Mucosa of stomach (tissue), 1 donor: ENCODE measurements at regions not wholly inside any gene's neighbourhood (a gene's known extent, or its start where the extent isn't known, plus 50 kb on each side); places are given as distances from the start of the nearest gene placed in this dataset.
"Not testable (repeated sequence)": the region's sequence is repeated elsewhere in the genome, so short reads cannot be mapped to it uniquely, and the experiment has no call there.

ENCODE experiments used
- H3K27me3 ChIP-seq: one replicate; pipeline ENCODE4 v1.7.0; 2013; ENCODE audit warnings: mild to moderate bottlenecking, low read length; ENCODE audit not compliant: control insufficient read depth, insufficient read depth
- H3K36me3 ChIP-seq: one replicate; pipeline ENCODE4 v1.7.0; 2013; ENCODE audit warnings: low read length; ENCODE audit not compliant: control insufficient read depth, insufficient read depth
- H3K4me1 ChIP-seq: one replicate; pipeline ENCODE4 v1.7.0; 2013; ENCODE audit warnings: mild to moderate bottlenecking, low read length; ENCODE audit not compliant: control insufficient read depth, insufficient read depth
- H3K4me3 ChIP-seq: one replicate; pipeline ENCODE4 v1.7.0; 2013; ENCODE audit warnings: low read length
- H3K9ac ChIP-seq: one replicate; pipeline ENCODE4 v1.7.0; 2013; ENCODE audit warnings: mild to moderate bottlenecking, low read length, moderate library complexity
- H3K9me3 ChIP-seq: one replicate; pipeline ENCODE4 v1.7.0; 2013; ENCODE audit warnings: mild to moderate bottlenecking, low read length, moderate library complexity; ENCODE audit not compliant: control insufficient read depth
- donor health status: Pancreatic carcinoma.

GRCh38 chr1:149240530-149240929 lies 137.2 kb upstream of the NBPF9 start:
- H3K27me3 ChIP-seq, H3K4me3 ChIP-seq, H3K36me3 ChIP-seq, H3K9ac ChIP-seq, H3K9me3 ChIP-seq, H3K4me1 ChIP-seq: not testable (repeated sequence)

- H3K27me3 ChIP-seq, H3K4me1 ChIP-seq, H3K36me3 ChIP-seq, H3K9ac ChIP-seq, H3K4me3 ChIP-seq, H3K9me3 ChIP-seq: not testable (repeated sequence)
Observed at GRCh38 chr1:149241272-149241671, 137.9 kb upstream of the NBPF9 start.

- H3K4me1 ChIP-seq, H3K36me3 ChIP-seq, H3K9me3 ChIP-seq, H3K27me3 ChIP-seq, H3K9ac ChIP-seq, H3K4me3 ChIP-seq: not testable (repeated sequence)
Observed at GRCh38 chr1:149243572-149243971, 140.2 kb upstream of the NBPF9 start.

- not testable (repeated sequence) for H3K4me1 ChIP-seq, H3K4me3 ChIP-seq, H3K36me3 ChIP-seq, H3K9me3 ChIP-seq, H3K27me3 ChIP-seq, H3K9ac ChIP-seq
Observed at GRCh38 chr1:149244621-149245020, 141.3 kb upstream of the NBPF9 start.

GRCh38 chr1:149246212-149246611 lies 142.9 kb upstream of the NBPF9 start:
- H3K27me3 ChIP-seq, H3K9me3 ChIP-seq, H3K9ac ChIP-seq, H3K36me3 ChIP-seq, H3K4me1 ChIP-seq, H3K4me3 ChIP-seq: not testable (repeated sequence)

- not testable (repeated sequence) for H3K27me3 ChIP-seq, H3K4me1 ChIP-seq, H3K9ac ChIP-seq, H3K9me3 ChIP-seq, H3K4me3 ChIP-seq, H3K36me3 ChIP-seq
Observed at GRCh38 chr1:149248610-149249009, 145.3 kb upstream of the NBPF9 start.

GRCh38 chr1:149249850-149250467 lies 146.6 kb upstream of the NBPF9 start:
- not testable (repeated sequence) for H3K9ac ChIP-seq, H3K4me1 ChIP-seq, H3K9me3 ChIP-seq, H3K27me3 ChIP-seq, H3K4me3 ChIP-seq, H3K36me3 ChIP-seq

GRCh38 chr1:149254894-149255847 lies 151.8 kb upstream of the NBPF9 start:
- not testable (repeated sequence) for H3K4me1 ChIP-seq, H3K4me3 ChIP-seq, H3K9me3 ChIP-seq, H3K27me3 ChIP-seq, H3K9ac ChIP-seq, H3K36me3 ChIP-seq

GRCh38 chr1:149260284-149260683 lies 156.9 kb upstream of the NBPF9 start:
- not testable (repeated sequence) for H3K27me3 ChIP-seq, H3K4me1 ChIP-seq, H3K9ac ChIP-seq, H3K4me3 ChIP-seq, H3K36me3 ChIP-seq, H3K9me3 ChIP-seq

GRCh38 chr1:149260736-149261340 lies 157.5 kb upstream of the NBPF9 start:
- H3K27me3 ChIP-seq, H3K9me3 ChIP-seq, H3K4me3 ChIP-seq, H3K36me3 ChIP-seq, H3K9ac ChIP-seq, H3K4me1 ChIP-seq: not testable (repeated sequence)

GRCh38 chr1:149267287-149267686 lies 163.9 kb upstream of the NBPF9 start:
- H3K36me3 ChIP-seq, H3K4me3 ChIP-seq, H3K9me3 ChIP-seq, H3K9ac ChIP-seq, H3K4me1 ChIP-seq, H3K27me3 ChIP-seq: not testable (repeated sequence)

GRCh38 chr1:149269001-149269702 lies 165.8 kb upstream of the NBPF9 start:
- H3K36me3 ChIP-seq, H3K4me3 ChIP-seq, H3K9ac ChIP-seq, H3K4me1 ChIP-seq, H3K9me3 ChIP-seq, H3K27me3 ChIP-seq: not testable (repeated sequence)
